NB4 (cell line): ENCODE measurements at regions not wholly inside any gene's neighbourhood (a gene's known extent, or its start where the extent isn't known, plus 50 kb on each side); places are given as distances from the start of the nearest gene placed in this dataset.
A peak's percentile ranks its signal among the peaks of the same experiment; 100 is the strongest.

Experiments used
- MYC ChIP-seq: IDR thresholded peaks from 2 replicates; pipeline ENCODE4 v1.6.1; 2011; ENCODE audit warnings: low read depth, low read length
- POLR2A ChIP-seq: IDR thresholded peaks from 2 replicates; pipeline ENCODE4 v1.6.1; 2011; ENCODE audit warnings: mild to moderate bottlenecking; ENCODE audit not compliant: insufficient read length; ENCODE audit errors: extremely low read depth
- TF ChIP-seq, protein P1 (sequence below): IDR thresholded peaks from one replicate; pipeline ENCODE4 v1.5.1; 2012; ENCODE audit warnings: low read depth, low read length
- TF ChIP-seq, protein P2 (sequence below): IDR thresholded peaks from 2 replicates; pipeline ENCODE4 v1.6.1; 2011; ENCODE audit warnings: low read depth, low read length

DNA sequence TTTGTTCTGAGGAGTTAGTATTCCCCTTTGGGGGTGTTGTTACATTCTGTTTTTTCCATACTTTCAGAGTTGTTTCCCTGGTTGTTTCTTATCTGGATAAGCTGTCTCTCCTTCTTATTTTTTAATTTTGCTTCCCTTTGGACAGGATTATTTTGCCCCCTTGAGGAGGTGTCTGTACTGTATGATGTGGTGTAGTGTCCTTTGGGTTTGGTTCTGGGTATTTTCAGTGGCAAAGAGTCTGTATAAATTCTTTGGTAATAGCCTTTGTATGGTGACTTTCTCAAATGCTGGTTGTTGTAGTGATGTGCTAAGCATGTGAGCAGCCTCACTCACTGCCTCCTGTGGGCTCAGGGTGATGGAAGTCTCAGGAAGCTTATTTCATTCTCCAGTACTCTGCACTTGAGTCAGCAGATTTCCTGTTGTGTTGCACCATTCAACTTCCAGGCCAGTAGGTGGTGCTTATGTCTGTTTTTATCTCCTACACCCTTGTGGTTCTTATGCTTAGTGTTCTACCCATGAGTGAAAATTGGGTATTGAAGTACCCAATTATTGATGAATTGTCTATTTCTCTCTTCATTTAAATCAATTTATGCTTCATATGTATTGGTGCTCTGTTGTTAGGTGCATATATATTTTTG, 103.3 kb upstream of the PMCH start:
- TF ChIP-seq, protein P1, sequence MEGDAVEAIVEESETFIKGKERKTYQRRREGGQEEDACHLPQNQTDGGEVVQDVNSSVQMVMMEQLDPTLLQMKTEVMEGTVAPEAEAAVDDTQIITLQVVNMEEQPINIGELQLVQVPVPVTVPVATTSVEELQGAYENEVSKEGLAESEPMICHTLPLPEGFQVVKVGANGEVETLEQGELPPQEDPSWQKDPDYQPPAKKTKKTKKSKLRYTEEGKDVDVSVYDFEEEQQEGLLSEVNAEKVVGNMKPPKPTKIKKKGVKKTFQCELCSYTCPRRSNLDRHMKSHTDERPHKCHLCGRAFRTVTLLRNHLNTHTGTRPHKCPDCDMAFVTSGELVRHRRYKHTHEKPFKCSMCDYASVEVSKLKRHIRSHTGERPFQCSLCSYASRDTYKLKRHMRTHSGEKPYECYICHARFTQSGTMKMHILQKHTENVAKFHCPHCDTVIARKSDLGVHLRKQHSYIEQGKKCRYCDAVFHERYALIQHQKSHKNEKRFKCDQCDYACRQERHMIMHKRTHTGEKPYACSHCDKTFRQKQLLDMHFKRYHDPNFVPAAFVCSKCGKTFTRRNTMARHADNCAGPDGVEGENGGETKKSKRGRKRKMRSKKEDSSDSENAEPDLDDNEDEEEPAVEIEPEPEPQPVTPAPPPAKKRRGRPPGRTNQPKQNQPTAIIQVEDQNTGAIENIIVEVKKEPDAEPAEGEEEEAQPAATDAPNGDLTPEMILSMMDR: peak; percentile 46
- TF ChIP-seq, protein P2, sequence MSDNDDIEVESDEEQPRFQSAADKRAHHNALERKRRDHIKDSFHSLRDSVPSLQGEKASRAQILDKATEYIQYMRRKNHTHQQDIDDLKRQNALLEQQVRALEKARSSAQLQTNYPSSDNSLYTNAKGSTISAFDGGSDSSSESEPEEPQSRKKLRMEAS: no peak
- TF ChIP-seq POLR2A (no peak), MYC (no peak)
